CD14-positive monocyte (primary cell): ENCODE measurements at regions not wholly inside any gene's neighbourhood (a gene's known extent, or its start where the extent isn't known, plus 50 kb on each side); places are given as distances from the start of the nearest gene placed in this dataset.

Source experiments
- DNase-seq, 3 donors: peaks; one replicate each; pipeline ENCODE4 v3.0.0-alpha.2; 2011 to 2022
- H2AFZ ChIP-seq: 2 replicates; pipeline ENCODE4 v1.6.0; 2012; ENCODE audit warnings: mild to moderate bottlenecking, low read depth, low read length, inconsistent platforms; ENCODE audit not compliant: insufficient read depth, poor library complexity, severe bottlenecking
- H3K27ac ChIP-seq, 2 donors: 1 replicate in 1 of 2; 2 replicates in 1 of 2; pipeline ENCODE4 v1.5.1; 2012 to 2013; ENCODE audit warnings: low read length in 2 of 2, control low read depth in 1 of 2, inconsistent platforms in 1 of 2, low read depth in 1 of 2, mild to moderate bottlenecking in 1 of 2
- H3K27me3 ChIP-seq, 2 donors: one replicate each; pipeline versions ENCODE4 v1.6.0 to v1.6.1; 2011 to 2013; ENCODE audit warnings: low read length in 2 of 2; ENCODE audit not compliant: control insufficient read depth in 2 of 2, insufficient read depth in 2 of 2
- H3K36me3 ChIP-seq, 2 donors: replicated peaks in 1 of 2; 1 replicate in 1 of 2; 2 replicates in 1 of 2; pipeline versions ENCODE4 v1.5.1 to v1.6.1; 2012 to 2013; ENCODE audit warnings: low read length in 2 of 2, control low read depth in 1 of 2, inconsistent platforms in 1 of 2, mild to moderate bottlenecking in 1 of 2; ENCODE audit not compliant: insufficient read depth in 2 of 2, control insufficient read depth in 1 of 2
- H3K4me1 ChIP-seq, 2 donors: 1 replicate in 1 of 2; 2 replicates in 1 of 2; pipeline versions ENCODE4 v1.5.1 to v1.6.1; 2012 to 2013; ENCODE audit warnings: low read length in 2 of 2, control low read depth in 1 of 2, inconsistent platforms in 1 of 2, mild to moderate bottlenecking in 1 of 2, moderate library complexity in 1 of 2; ENCODE audit not compliant: insufficient read depth in 2 of 2, control insufficient read depth in 1 of 2
- H3K4me2 ChIP-seq: replicated peaks from 2 replicates; pipeline ENCODE3; 2012; ENCODE audit warnings: low read length, moderate library complexity, mild to moderate bottlenecking; ENCODE audit not compliant: poor library complexity, severe bottlenecking; ENCODE audit errors: extremely low read depth
- H3K4me3 ChIP-seq, 3 experiments: fragments of 200-600 bp in 1 of 3; sonication (generic) in 1 of 3; replicated peaks in 1 of 3; 1 replicate in 2 of 3; 2 replicates in 1 of 3; pipeline ENCODE4 v1.5.1; 2011 to 2013; ENCODE audit warnings: low read length in 3 of 3, mild to moderate bottlenecking in 3 of 3, control low read depth in 2 of 3, low read depth in 2 of 3, inconsistent platforms in 1 of 3, moderate library complexity in 1 of 3
- H3K79me2 ChIP-seq: 2 replicates; pipeline ENCODE4 v1.6.0; 2012; ENCODE audit warnings: mild to moderate bottlenecking, control low read depth, inconsistent platforms, low read length, moderate library complexity; ENCODE audit not compliant: insufficient read depth
- H3K9ac ChIP-seq: 2 replicates; pipeline ENCODE4 v1.6.0; 2017; ENCODE audit warnings: low read length, mild to moderate bottlenecking; ENCODE audit not compliant: insufficient read depth, poor library complexity, severe bottlenecking
- H3K9me3 ChIP-seq, 2 donors: replicated peaks in 1 of 2; 1 replicate in 1 of 2; 2 replicates in 1 of 2; pipeline versions ENCODE4 v1.5.1 to v1.6.1; 2012 to 2013; ENCODE audit warnings: low read length in 2 of 2, control low read depth in 1 of 2; ENCODE audit not compliant: control insufficient read depth in 1 of 2, insufficient read depth in 1 of 2
- H4K20me1 ChIP-seq: 2 replicates; pipeline ENCODE4 v1.6.0; 2012; ENCODE audit warnings: mild to moderate bottlenecking, low read length, control low read depth, moderate library complexity; ENCODE audit not compliant: insufficient read depth
- H3K27ac Mint-ChIP-seq, 7 donors: one replicate each; pipeline ENCODE4 v1.8.0; 2020; ENCODE audit warnings: mild to moderate bottlenecking in 7 of 7, mixed read lengths in 7 of 7, moderate library complexity in 6 of 7, inconsistent platforms in 2 of 7
- H3K27me3 Mint-ChIP-seq, 3 donors: one replicate each; pipeline ENCODE4 v1.8.0; 2021 to 2022; ENCODE audit warnings: low read depth in 3 of 3, mild to moderate bottlenecking in 3 of 3, mixed read lengths in 3 of 3, moderate library complexity in 3 of 3, inconsistent platforms in 1 of 3
- H3K36me3 Mint-ChIP-seq, 2 donors: one replicate each; pipeline ENCODE4 v1.8.0; 2020; ENCODE audit warnings: mixed read lengths in 2 of 2, inconsistent platforms in 1 of 2, mild to moderate bottlenecking in 1 of 2
- H3K4me1 Mint-ChIP-seq: one replicate; pipeline ENCODE4 v1.8.0; 2020; ENCODE audit warnings: mild to moderate bottlenecking, mixed read lengths
- H3K4me3 Mint-ChIP-seq, 2 donors: one replicate each; pipeline ENCODE4 v1.8.0; 2020; ENCODE audit warnings: mild to moderate bottlenecking in 2 of 2, mixed read lengths in 2 of 2, moderate library complexity in 1 of 2
- H3K9me3 Mint-ChIP-seq, 7 donors: one replicate each; pipeline ENCODE4 v1.8.0; 2020 to 2022; ENCODE audit warnings: mixed read lengths in 7 of 7, mild to moderate bottlenecking in 6 of 7, moderate library complexity in 6 of 7, inconsistent platforms in 2 of 7
- WGBS: methylation state at CpG from one replicate; pipeline ENCODE4 v1.1.5; 2013; ENCODE audit warnings: missing lambda C conversion rate; ENCODE audit not compliant: insufficient coverage; 5-methylcytosine and 5-hydroxymethylcytosine counted together
- intact Hi-C, 2 donors: fragments of 100-400 bp; cut with micrococcal nuclease; formaldehyde crosslinking; loops; one replicate each; pipeline versions ENCODE4 v1.15.0 to v1.15.1; 2023
- TF ChIP-seq, protein P1 (sequence below): fragments of 200-600 bp; IDR thresholded peaks from one replicate; pipeline ENCODE4 v1.8.0; 2022; ENCODE audit warnings: antibody characterized with exemption, mild to moderate bottlenecking

DNA sequence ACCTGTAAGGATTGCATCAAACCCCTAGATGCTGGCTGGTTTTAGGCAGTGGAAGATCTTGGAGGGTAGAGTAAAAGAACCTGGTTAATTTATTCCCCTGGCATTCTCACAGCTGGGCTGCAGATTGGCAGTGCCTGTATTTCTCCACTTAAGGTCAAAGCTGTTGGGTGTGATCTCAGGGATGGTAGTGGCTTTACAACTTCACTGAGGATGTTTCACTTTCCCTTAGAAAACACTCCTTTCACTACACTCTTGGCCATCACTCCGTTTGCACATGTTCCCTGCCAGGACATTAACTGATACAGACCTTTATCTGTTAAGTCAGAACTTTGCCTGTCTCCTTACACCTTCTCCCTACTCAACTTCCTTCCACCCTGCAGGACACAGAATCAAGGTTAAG, 779.1 kb upstream of the SEMA6D start:
- H3K27me3 ChIP-seq = no peaks in the 10 kb centered on the region
- 75% methylated on average over 1 of the region's 1 CpG for WGBS
- no peak overlapping the region for H3K4me3 ChIP-seq
- Mint-ChIP-seq H3K4me3 (no peak overlapping the region), H3K9me3 (peaks cover 0 to 6% (median 2%) of the 10 kb centered on the region in 7 donors), H3K36me3 (no peaks in the 10 kb centered on the region), H3K4me1 (no peaks in the 10 kb centered on the region), H3K27ac (peak overlapping the region in 1 of 7 donors; percentile 2), H3K27me3 (peaks cover 0 to 2% (median 0%) of the 10 kb centered on the region in 3 donors)
- TF ChIP-seq, protein P1, sequence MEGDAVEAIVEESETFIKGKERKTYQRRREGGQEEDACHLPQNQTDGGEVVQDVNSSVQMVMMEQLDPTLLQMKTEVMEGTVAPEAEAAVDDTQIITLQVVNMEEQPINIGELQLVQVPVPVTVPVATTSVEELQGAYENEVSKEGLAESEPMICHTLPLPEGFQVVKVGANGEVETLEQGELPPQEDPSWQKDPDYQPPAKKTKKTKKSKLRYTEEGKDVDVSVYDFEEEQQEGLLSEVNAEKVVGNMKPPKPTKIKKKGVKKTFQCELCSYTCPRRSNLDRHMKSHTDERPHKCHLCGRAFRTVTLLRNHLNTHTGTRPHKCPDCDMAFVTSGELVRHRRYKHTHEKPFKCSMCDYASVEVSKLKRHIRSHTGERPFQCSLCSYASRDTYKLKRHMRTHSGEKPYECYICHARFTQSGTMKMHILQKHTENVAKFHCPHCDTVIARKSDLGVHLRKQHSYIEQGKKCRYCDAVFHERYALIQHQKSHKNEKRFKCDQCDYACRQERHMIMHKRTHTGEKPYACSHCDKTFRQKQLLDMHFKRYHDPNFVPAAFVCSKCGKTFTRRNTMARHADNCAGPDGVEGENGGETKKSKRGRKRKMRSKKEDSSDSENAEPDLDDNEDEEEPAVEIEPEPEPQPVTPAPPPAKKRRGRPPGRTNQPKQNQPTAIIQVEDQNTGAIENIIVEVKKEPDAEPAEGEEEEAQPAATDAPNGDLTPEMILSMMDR = no peak
- H3K36me3 ChIP-seq = no peaks in the 10 kb centered on the region
- H3K9me3 ChIP-seq = peaks cover 0 to 10% of the 10 kb centered on the region in 2 donors
- no peaks in the 10 kb centered on the region for H3K79me2 ChIP-seq
- no peaks in the 10 kb centered on the region for H3K4me1 ChIP-seq
- no peak overlapping the region for H3K9ac ChIP-seq
- no peak for DNase-seq
- intact Hi-C loops = no loop called here
- no peaks in the 10 kb centered on the region for H4K20me1 ChIP-seq
- H3K27ac ChIP-seq = no peak overlapping the region
- H3K4me2 ChIP-seq = no peak overlapping the region
- no peak overlapping the region for H2AFZ ChIP-seq

DNA sequence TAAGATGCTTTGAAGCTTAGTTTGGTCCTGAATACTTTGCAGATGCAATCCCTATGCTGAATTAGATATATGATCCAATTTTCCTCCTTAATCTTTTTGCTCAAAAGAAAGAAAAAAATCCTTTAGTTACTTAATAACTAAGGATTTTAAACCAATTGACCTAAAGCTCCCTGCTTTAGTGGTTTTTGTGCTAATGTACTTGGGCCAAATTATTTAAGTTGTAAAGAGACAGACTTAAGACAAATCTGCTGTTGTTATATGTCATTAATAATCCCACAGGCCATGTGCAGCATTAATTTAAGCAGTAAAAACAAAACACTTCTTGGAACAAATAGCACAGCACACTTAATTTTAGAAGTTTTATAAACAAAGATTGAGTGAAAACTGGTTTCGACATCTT, 776.1 kb upstream of the SEMA6D start:
- TF ChIP-seq, protein P1 = no peak

More for the DNA sequence above, 776.1 kb upstream of the SEMA6D start:
- H3K4me3 ChIP-seq = no peak overlapping the region
- H3K4me3 Mint-ChIP-seq = no peak overlapping the region
- H3K9ac ChIP-seq = no peak overlapping the region
- peaks cover 0 to 10% of the 10 kb centered on the region in 2 donors for H3K9me3 ChIP-seq
- no peak overlapping the region for H3K27ac Mint-ChIP-seq
- H4K20me1 ChIP-seq = no peaks in the 10 kb centered on the region
- H3K27me3 Mint-ChIP-seq = peaks cover 0 to 2% (median 0%) of the 10 kb centered on the region in 3 donors
- H2AFZ ChIP-seq = no peak overlapping the region
- H3K4me1 Mint-ChIP-seq = no peaks in the 10 kb centered on the region
- peaks cover 0 to 6% (median 2%) of the 10 kb centered on the region in 7 donors for H3K9me3 Mint-ChIP-seq
- no CpG with 5 or more reads among the region's 1 CpG for WGBS
- H3K4me1 ChIP-seq = no peaks in the 10 kb centered on the region
- no peak for DNase-seq
- H3K4me2 ChIP-seq = no peak overlapping the region
- no peaks in the 10 kb centered on the region for H3K36me3 Mint-ChIP-seq
- H3K36me3 ChIP-seq = no peaks in the 10 kb centered on the region
- intact Hi-C loops = no loop called here
- H3K27ac ChIP-seq = no peak overlapping the region
- H3K79me2 ChIP-seq = no peaks in the 10 kb centered on the region
- no peaks in the 10 kb centered on the region for H3K27me3 ChIP-seq
